ENCODE measurements at regions not wholly inside any gene's neighbourhood (a gene's known extent, or its start where the extent isn't known, plus 50 kb on each side); places are given as distances from the start of the nearest gene placed in this dataset.
"Not testable (repeated sequence)": the region's sequence is repeated elsewhere in the genome, so short reads cannot be mapped to it uniquely, and the experiment has no call there.

- no peak overlapping the region for H3K27ac ChIP-seq (ENCODE audit: low read depth, low read length)
- H3K9ac ChIP-seq (ENCODE audit: low read length), result no peak overlapping the region
- no peak overlapping the region for H3K4me2 ChIP-seq (ENCODE audit: low read depth, low read length, poor library complexity, severe bottlenecking)
- H3K36me3 ChIP-seq (ENCODE audit: low read length), result no peaks in the 10 kb centered on the region
- H3K9me3 ChIP-seq (ENCODE audit: insufficient read depth, low read length), result no peaks in the 10 kb centered on the region
- no peak overlapping the region for H3K4me3 ChIP-seq (ENCODE audit: insufficient read depth, low read length, poor library complexity, severe bottlenecking)
- H3F3A ChIP-seq (ENCODE audit: insufficient read depth), result no peaks in the 10 kb centered on the region
- no peaks in the 10 kb centered on the region for H3K27me3 ChIP-seq (ENCODE audit: low read length)
- no peaks in the 10 kb centered on the region for H3K9me2 ChIP-seq (replicated peaks; ENCODE audit: insufficient read depth, low read length)
- no peak for TF ChIP-seq CTCF (IDR thresholded peaks at IDR 0.05; ENCODE audit: insufficient read depth, low read length, poor library complexity, severe bottlenecking)
- TF ChIP-seq EZH2phosphoT487 (conservative IDR thresholded peaks at IDR 0.05; ENCODE audit: low read length), result no peak
- no peak overlapping the region for H2AFZ ChIP-seq (ENCODE audit: low read depth, low read length, severe bottlenecking)
- H4K20me1 ChIP-seq (ENCODE audit: low read depth, low read length), result no peaks in the 10 kb centered on the region
- H3K79me2 ChIP-seq (ENCODE audit: insufficient read depth, low read length), result no peaks in the 10 kb centered on the region
Observed at GRCh38 chr2:138881126-138881525, 100.9 kb upstream of the NXPH2 start.

DNA sequence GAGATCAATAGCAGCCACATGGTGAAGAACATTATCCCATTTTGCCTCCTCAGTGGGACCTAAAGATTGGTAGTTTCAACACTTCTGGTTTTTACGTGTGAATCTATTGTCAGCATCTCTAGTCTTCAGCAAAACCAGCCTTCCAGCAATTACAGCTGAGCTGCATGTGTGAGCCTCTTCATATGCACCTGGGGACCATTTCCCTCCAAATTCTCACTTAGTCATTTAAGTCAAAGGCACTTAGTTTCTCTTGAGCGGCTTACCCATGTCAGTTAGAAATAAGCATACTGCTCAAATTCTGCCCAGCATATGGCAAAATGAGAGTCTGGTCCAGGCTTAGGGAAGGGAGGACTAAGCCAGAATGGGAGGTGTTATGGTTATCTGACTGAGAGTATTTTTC lies 99.7 kb upstream of the NXPH2 start:
- H3K27ac ChIP-seq (ENCODE audit: low read depth, low read length), result no peak overlapping the region
- no peaks in the 10 kb centered on the region for H4K20me1 ChIP-seq (ENCODE audit: low read depth, low read length)
- H3K9me3 ChIP-seq (ENCODE audit: insufficient read depth, low read length), result no peaks in the 10 kb centered on the region
- H3F3A ChIP-seq (ENCODE audit: insufficient read depth), result no peaks in the 10 kb centered on the region
- H3K36me3 ChIP-seq (ENCODE audit: low read length), result no peaks in the 10 kb centered on the region
- H3K9ac ChIP-seq (ENCODE audit: low read length), result no peak overlapping the region
- H3K79me2 ChIP-seq (ENCODE audit: insufficient read depth, low read length), result no peaks in the 10 kb centered on the region
- H3K9me2 ChIP-seq (replicated peaks; ENCODE audit: insufficient read depth, low read length), result no peaks in the 10 kb centered on the region
- H3K4me3 ChIP-seq (ENCODE audit: insufficient read depth, low read length, poor library complexity, severe bottlenecking), result no peak overlapping the region
- H2AFZ ChIP-seq (ENCODE audit: low read depth, low read length, severe bottlenecking), result no peak overlapping the region
- TF ChIP-seq CTCF (IDR thresholded peaks at IDR 0.05; ENCODE audit: insufficient read depth, low read length, poor library complexity, severe bottlenecking), result no peak
- no peak overlapping the region for H3K4me2 ChIP-seq (ENCODE audit: low read depth, low read length, poor library complexity, severe bottlenecking)
- H3K27me3 ChIP-seq (ENCODE audit: low read length), result no peaks in the 10 kb centered on the region

GRCh38 chr2:138877421-138877820 lies 97.2 kb upstream of the NXPH2 start:
- TF ChIP-seq CTCF (IDR thresholded peaks at IDR 0.05; ENCODE audit: insufficient read depth, low read length, poor library complexity, severe bottlenecking) (no peak), EZH2phosphoT487 (conservative IDR thresholded peaks at IDR 0.05; ENCODE audit: low read length) (no peak)
- Histone ChIP-seq H3F3A (ENCODE audit: insufficient read depth) (no peaks in the 10 kb centered on the region), H3K4me3 (ENCODE audit: insufficient read depth, low read length, poor library complexity, severe bottlenecking) (no peak overlapping the region), H3K79me2 (ENCODE audit: insufficient read depth, low read length) (no peaks in the 10 kb centered on the region), H3K9ac (ENCODE audit: low read length) (no peak overlapping the region), H4K20me1 (ENCODE audit: low read depth, low read length) (no peaks in the 10 kb centered on the region), H2AFZ (ENCODE audit: low read depth, low read length, severe bottlenecking) (no peak overlapping the region), H3K9me2 (replicated peaks; ENCODE audit: insufficient read depth, low read length) (no peaks in the 10 kb centered on the region), H3K36me3 (ENCODE audit: low read length) (no peaks in the 10 kb centered on the region), H3K27ac (ENCODE audit: low read depth, low read length) (no peak overlapping the region), H3K4me2 (ENCODE audit: low read depth, low read length, poor library complexity, severe bottlenecking) (no peak overlapping the region), H3K9me3 (ENCODE audit: insufficient read depth, low read length) (no peaks in the 10 kb centered on the region), H3K27me3 (ENCODE audit: low read length) (no peaks in the 10 kb centered on the region)

DNA sequence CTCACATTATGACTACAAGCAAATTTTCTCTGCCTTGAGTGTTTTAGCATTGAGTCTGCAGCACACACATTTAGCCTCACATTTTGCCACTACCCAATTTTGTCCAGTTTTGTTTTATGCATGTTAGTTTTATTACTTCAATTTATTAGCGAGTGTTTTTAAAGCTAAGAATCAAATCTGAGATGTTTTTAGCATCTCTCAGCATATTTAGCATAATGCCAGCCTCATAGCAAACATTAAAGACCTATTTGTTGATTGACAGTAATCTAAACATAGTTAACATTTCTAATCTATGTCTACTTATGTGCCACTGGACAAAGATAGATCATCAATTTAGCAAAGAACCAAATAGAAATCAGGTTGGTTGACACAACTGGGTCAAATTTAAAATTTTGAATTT lies 94.1 kb upstream of the NXPH2 start:
- Histone ChIP-seq H3K9ac (ENCODE audit: low read length) (no peak overlapping the region), H3K79me2 (ENCODE audit: insufficient read depth, low read length) (no peaks in the 10 kb centered on the region), H3K4me3 (ENCODE audit: insufficient read depth, low read length, poor library complexity, severe bottlenecking) (no peak overlapping the region), H3K27me3 (ENCODE audit: low read length) (no peaks in the 10 kb centered on the region), H3K27ac (ENCODE audit: low read depth, low read length) (no peak overlapping the region), H4K20me1 (ENCODE audit: low read depth, low read length) (no peaks in the 10 kb centered on the region), H3F3A (ENCODE audit: insufficient read depth) (no peaks in the 10 kb centered on the region), H3K36me3 (ENCODE audit: low read length) (no peaks in the 10 kb centered on the region), H3K4me2 (ENCODE audit: low read depth, low read length, poor library complexity, severe bottlenecking) (no peak overlapping the region), H3K9me2 (replicated peaks; ENCODE audit: insufficient read depth, low read length) (no peaks in the 10 kb centered on the region), H2AFZ (ENCODE audit: low read depth, low read length, severe bottlenecking) (no peak overlapping the region), H3K9me3 (ENCODE audit: insufficient read depth, low read length) (no peaks in the 10 kb centered on the region)
- TF ChIP-seq EZH2phosphoT487 (conservative IDR thresholded peaks at IDR 0.05; ENCODE audit: low read length) (no peak), CTCF (IDR thresholded peaks at IDR 0.05; ENCODE audit: insufficient read depth, low read length, poor library complexity, severe bottlenecking) (no peak)

DNA sequence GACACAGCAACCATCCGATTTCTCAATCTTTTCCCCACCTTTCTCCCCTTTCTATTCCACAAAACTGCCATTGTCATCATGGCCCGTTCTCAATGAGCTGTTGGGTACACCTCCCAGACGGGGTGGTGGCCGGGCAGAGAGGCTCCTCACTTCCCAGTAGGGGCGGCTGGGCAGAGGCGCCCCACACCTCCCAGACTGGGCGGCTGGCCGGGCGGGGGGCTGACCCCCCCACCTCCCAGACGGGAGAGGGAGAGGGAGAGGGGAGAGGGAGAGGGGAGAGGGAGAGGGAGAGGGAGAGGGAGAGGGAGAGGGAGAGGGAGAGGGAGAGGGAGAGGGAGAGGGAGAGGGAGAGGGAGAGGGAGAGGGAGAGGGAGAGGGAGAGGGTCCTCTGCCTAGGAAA lies 91.9 kb upstream of the NXPH2 start:
- not testable (repeated sequence) for H3K36me3 ChIP-seq (ENCODE audit: low read length); H2AFZ ChIP-seq (ENCODE audit: low read depth, low read length, severe bottlenecking); H3K27ac ChIP-seq (ENCODE audit: low read depth, low read length); H3K9me2 ChIP-seq (replicated peaks; ENCODE audit: insufficient read depth, low read length); H3K9me3 ChIP-seq (ENCODE audit: insufficient read depth, low read length); H3K9ac ChIP-seq (ENCODE audit: low read length); H3K4me3 ChIP-seq (ENCODE audit: insufficient read depth, low read length, poor library complexity, severe bottlenecking); H3K27me3 ChIP-seq (ENCODE audit: low read length); H3K4me2 ChIP-seq (ENCODE audit: low read depth, low read length, poor library complexity, severe bottlenecking); H3K79me2 ChIP-seq (ENCODE audit: insufficient read depth, low read length); H3F3A ChIP-seq (ENCODE audit: insufficient read depth); H4K20me1 ChIP-seq (ENCODE audit: low read depth, low read length)
